ENCODE measurements at regions not wholly inside any gene's neighbourhood (a gene's known extent, or its start where the extent isn't known, plus 50 kb on each side); places are given as distances from the start of the nearest gene placed in this dataset.

- no peak for TF ChIP-seq REST (IDR thresholded peaks at IDR 0.05; ENCODE audit: insufficient read depth in 1 of 2, low read depth in 2 of 2, low read length in 1 of 2)
- TF ChIP-seq TCF7L2 (IDR thresholded peaks at IDR 0.05; ENCODE audit: low read depth, low read length), result no peak
- TF ChIP-seq CTCF (IDR thresholded peaks at IDR 0.05), result no peak
- TF ChIP-seq POLR2AphosphoS5 (IDR thresholded peaks at IDR 0.05; ENCODE audit: low read depth, low read length), result no peak
- TF ChIP-seq SIN3A (IDR thresholded peaks at IDR 0.05; ENCODE audit: borderline replicate concordance, insufficient read depth, low read depth, low read length), result no peak
Observed at GRCh38 chr18:10140461-10141282, 226.9 kb downstream of the VAPA start.

All from Panc1 (cell line).